KMS-11 (cell line): ENCODE measurements at regions not wholly inside any gene's neighbourhood (a gene's known extent, or its start where the extent isn't known, plus 50 kb on each side); places are given as distances from the start of the nearest gene placed in this dataset.
"Not testable (repeated sequence)": the region's sequence is repeated elsewhere in the genome, so short reads cannot be mapped to it uniquely, and the experiment has no call there.

Experiments used
- H2AFZ ChIP-seq: fragments of 200-600 bp; sonication (generic); 2 replicates; pipeline ENCODE4 v1.6.1; 2016; ENCODE audit warnings: antibody characterized with exemption, mixed run types, low read depth
- H3K27ac ChIP-seq: fragments of 200-600 bp; sonication (generic); 2 replicates; pipeline ENCODE4 v1.6.1; 2016; ENCODE audit warnings: mild to moderate bottlenecking, mixed run types
- H3K27me3 ChIP-seq: fragments of 200-600 bp; sonication (generic); 2 replicates; pipeline ENCODE4 v1.6.1; 2017; ENCODE audit warnings: mild to moderate bottlenecking, low read depth, mixed run types, moderate library complexity; ENCODE audit not compliant: insufficient read depth
- H3K36me3 ChIP-seq: fragments of 200-600 bp; sonication (generic); 2 replicates; pipeline ENCODE4 v1.6.1; 2017; ENCODE audit warnings: mild to moderate bottlenecking, mixed run types; ENCODE audit not compliant: insufficient read depth
- H3K4me1 ChIP-seq: fragments of 200-600 bp; sonication (generic); 2 replicates; pipeline ENCODE4 v1.6.1; 2016; ENCODE audit warnings: mild to moderate bottlenecking, low read depth, mixed run types; ENCODE audit not compliant: poor library complexity, severe bottlenecking
- H3K4me2 ChIP-seq: fragments of 200-600 bp; sonication (generic); 2 replicates; pipeline ENCODE4 v1.7.0; 2016; ENCODE audit warnings: mild to moderate bottlenecking, mixed run types
- H3K4me3 ChIP-seq: fragments of 200-600 bp; sonication (generic); IDR thresholded peaks from 2 replicates; pipeline ENCODE4 v1.6.1; 2017; ENCODE audit warnings: low read depth, low read length, mixed read lengths; ENCODE audit not compliant: insufficient read depth
- H3K79me2 ChIP-seq: fragments of 200-600 bp; sonication (generic); 2 replicates; pipeline ENCODE4 v1.6.1; 2016; ENCODE audit warnings: low read depth, mixed run types; ENCODE audit not compliant: insufficient read depth
- H3K9ac ChIP-seq: fragments of 200-600 bp; sonication (generic); 2 replicates; pipeline ENCODE4 v1.6.1; 2016; ENCODE audit warnings: mild to moderate bottlenecking, mixed run types
- H4K20me1 ChIP-seq: fragments of 200-600 bp; sonication (generic); 2 replicates; pipeline ENCODE4 v1.6.1; 2016; ENCODE audit warnings: mild to moderate bottlenecking, mixed run types; ENCODE audit not compliant: insufficient read depth
- TF ChIP-seq, protein P1 (sequence below): fragments of 200-600 bp; sonication (generic); conservative IDR thresholded peaks from 2 replicates; pipeline ENCODE4 v1.6.1; 2017; ENCODE audit warnings: low read depth, mild to moderate bottlenecking, antibody characterized with exemption, low read length, moderate library complexity, mixed read lengths

GRCh38 chr17:22518185-22518584 lies 825.9 kb downstream of the KCNJ18 start:
- TF ChIP-seq, protein P1, sequence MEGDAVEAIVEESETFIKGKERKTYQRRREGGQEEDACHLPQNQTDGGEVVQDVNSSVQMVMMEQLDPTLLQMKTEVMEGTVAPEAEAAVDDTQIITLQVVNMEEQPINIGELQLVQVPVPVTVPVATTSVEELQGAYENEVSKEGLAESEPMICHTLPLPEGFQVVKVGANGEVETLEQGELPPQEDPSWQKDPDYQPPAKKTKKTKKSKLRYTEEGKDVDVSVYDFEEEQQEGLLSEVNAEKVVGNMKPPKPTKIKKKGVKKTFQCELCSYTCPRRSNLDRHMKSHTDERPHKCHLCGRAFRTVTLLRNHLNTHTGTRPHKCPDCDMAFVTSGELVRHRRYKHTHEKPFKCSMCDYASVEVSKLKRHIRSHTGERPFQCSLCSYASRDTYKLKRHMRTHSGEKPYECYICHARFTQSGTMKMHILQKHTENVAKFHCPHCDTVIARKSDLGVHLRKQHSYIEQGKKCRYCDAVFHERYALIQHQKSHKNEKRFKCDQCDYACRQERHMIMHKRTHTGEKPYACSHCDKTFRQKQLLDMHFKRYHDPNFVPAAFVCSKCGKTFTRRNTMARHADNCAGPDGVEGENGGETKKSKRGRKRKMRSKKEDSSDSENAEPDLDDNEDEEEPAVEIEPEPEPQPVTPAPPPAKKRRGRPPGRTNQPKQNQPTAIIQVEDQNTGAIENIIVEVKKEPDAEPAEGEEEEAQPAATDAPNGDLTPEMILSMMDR: no peak
- Histone ChIP-seq H3K4me2 (no peak overlapping the region), H3K27ac (no peak overlapping the region), H3K36me3 (no peaks in the 10 kb centered on the region), H2AFZ (no peak overlapping the region), H4K20me1 (no peaks in the 10 kb centered on the region), H3K27me3 (no peaks in the 10 kb centered on the region), H3K79me2 (no peaks in the 10 kb centered on the region), H3K9ac (no peak overlapping the region), H3K4me1 (no peaks in the 10 kb centered on the region), H3K4me3 (no peak overlapping the region)

DNA sequence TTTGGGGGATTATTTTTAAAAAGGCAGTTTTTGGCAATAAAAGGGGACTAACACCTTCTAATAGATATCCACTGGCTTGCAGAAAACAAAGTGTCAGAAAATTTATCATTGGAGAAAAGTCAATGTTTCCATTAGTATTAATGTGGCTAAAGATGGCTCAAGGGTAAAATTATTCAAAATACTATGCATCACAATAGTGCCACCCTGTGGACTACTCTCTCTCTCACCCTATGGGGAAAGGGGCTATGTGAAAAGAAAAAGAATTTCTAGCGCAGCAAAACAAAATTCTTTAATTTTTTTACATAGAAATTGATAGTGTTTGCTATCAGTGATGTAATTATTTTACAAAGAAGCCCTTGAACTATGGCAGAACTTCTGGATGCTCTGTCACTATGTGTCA lies 856.5 kb downstream of the KCNJ18 start:
- H3K27me3 ChIP-seq, H3K4me2 ChIP-seq, H3K36me3 ChIP-seq, H3K9ac ChIP-seq, H3K27ac ChIP-seq, H3K79me2 ChIP-seq, H4K20me1 ChIP-seq, H3K4me3 ChIP-seq, H3K4me1 ChIP-seq, H2AFZ ChIP-seq: not testable (repeated sequence)

- not testable (repeated sequence) for H3K4me2 ChIP-seq, H3K27me3 ChIP-seq, H3K4me1 ChIP-seq, H3K36me3 ChIP-seq, H2AFZ ChIP-seq, H3K27ac ChIP-seq, H4K20me1 ChIP-seq, H3K4me3 ChIP-seq, H3K79me2 ChIP-seq, H3K9ac ChIP-seq
These were observed 859.5 kb downstream of the KCNJ18 start for GRCh38 chr17:22551695-22552415.

- Histone ChIP-seq H4K20me1 (no peaks in the 10 kb centered on the region), H3K9ac (no peak overlapping the region), H3K36me3 (no peaks in the 10 kb centered on the region), H3K4me1 (no peaks in the 10 kb centered on the region), H2AFZ (no peak overlapping the region), H3K79me2 (no peaks in the 10 kb centered on the region), H3K4me2 (no peak overlapping the region), H3K27me3 (no peaks in the 10 kb centered on the region), H3K4me3 (no peak overlapping the region), H3K27ac (no peak overlapping the region)
- TF ChIP-seq, protein P1: no peak
These were observed 877.3 kb downstream of the KCNJ18 start for GRCh38 chr17:22569459-22570143.

- H3K79me2 ChIP-seq: no peaks in the 10 kb centered on the region
- H3K4me2 ChIP-seq: no peak overlapping the region
- TF ChIP-seq, protein P1: no peak
- H3K4me3 ChIP-seq: no peak overlapping the region
- H3K9ac ChIP-seq: no peak overlapping the region
- no peaks in the 10 kb centered on the region for H3K4me1 ChIP-seq
- no peaks in the 10 kb centered on the region for H3K27me3 ChIP-seq
- no peaks in the 10 kb centered on the region for H3K36me3 ChIP-seq
- H3K27ac ChIP-seq: no peak overlapping the region
- no peak overlapping the region for H2AFZ ChIP-seq
- H4K20me1 ChIP-seq: no peaks in the 10 kb centered on the region
These were observed 878.0 kb downstream of the KCNJ18 start for GRCh38 chr17:22570144-22570845.
